EH (cell line): ENCODE measurements at regions not wholly inside any gene's neighbourhood (a gene's known extent, or its start where the extent isn't known, plus 50 kb on each side); places are given as distances from the start of the nearest gene placed in this dataset.
"Not testable (repeated sequence)": the region's sequence is repeated elsewhere in the genome, so short reads cannot be mapped to it uniquely, and the experiment has no call there.

Experiments
- DNase-seq: peaks from one replicate; pipeline ENCODE4 v3.0.0-alpha.2; 2015; ENCODE audit warnings: low read depth

DNA sequence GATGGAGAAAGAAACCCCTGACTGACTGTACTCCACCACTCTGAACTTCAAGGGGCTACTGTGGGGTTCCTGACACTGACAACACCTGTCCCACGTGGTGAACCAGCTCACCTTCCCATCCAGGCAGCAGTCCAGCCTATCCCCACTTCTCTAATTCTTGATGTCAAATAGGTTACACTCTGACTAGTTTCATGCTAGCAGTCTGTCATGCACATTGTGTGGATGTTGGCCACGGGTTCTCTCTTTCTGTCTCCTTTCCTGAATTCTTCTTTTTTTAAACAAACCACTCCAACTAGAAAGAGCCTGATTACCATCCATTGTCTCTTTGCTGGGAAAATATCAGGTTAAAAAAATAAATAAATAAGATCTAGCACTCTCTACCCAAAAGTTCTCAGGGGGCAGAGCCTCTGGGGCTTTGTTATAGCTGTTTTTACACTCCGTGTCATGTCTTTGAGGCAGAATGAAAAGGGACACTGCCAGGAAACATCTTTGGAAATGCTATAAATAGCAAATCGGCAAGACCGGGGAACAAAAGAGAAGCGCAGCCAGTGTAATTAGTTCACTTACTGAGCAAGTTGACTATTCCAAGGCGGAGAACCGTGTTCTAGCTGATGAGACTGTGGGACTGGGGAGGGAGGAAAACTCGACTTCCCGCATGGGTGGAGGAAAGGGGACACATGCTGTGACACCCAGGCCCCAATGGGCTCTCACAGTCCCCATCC, 356.1 kb downstream of the OMA1 start:
- no peak for DNase-seq

GRCh38 chr1:58189453-58189852, 357.1 kb downstream of the OMA1 start:
- no peak for DNase-seq

- no peak for DNase-seq
Measured at GRCh38 chr1:58183286-58183685, 363.2 kb downstream of the OMA1 start.

DNA sequence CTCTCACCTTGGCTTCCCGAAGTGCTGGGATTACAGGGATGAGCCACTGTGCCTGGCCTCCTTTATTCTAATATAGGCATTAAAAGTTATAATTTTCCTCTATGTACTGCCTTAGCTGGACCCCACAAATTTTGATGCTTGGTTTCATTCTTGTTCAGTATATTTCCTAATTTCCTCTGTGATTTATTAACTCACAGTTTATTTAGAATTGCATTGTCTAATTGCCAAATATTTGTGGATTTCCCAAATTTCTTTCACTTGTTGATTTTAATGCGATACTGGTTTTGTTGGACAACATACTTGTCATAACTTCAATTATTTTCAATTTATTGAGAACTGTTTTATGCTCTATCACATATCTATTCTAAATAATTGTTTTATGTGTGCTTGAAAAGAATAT, 366.0 kb downstream of the OMA1 start:
- DNase-seq, result no peak

DNA sequence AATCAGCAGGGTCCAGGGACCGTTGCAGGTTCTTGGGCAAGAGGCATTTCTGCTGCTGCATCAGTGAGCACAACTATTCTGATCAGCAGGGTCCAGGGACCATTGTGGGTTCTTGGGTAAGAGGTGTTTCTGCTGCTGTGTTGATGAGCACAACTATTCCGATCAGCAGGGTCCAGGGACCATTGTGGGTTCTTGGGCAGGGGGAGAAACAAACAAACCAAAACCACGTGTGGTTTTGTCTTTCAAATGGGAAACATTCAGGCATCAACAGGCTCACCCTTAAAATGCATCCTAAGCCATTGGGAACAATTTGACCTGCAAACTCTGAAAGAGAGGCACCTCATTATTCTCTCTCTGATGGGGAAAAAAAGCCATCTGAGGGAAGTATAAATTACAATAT, 377.4 kb downstream of the OMA1 start:
- not testable (repeated sequence) for DNase-seq

DNA sequence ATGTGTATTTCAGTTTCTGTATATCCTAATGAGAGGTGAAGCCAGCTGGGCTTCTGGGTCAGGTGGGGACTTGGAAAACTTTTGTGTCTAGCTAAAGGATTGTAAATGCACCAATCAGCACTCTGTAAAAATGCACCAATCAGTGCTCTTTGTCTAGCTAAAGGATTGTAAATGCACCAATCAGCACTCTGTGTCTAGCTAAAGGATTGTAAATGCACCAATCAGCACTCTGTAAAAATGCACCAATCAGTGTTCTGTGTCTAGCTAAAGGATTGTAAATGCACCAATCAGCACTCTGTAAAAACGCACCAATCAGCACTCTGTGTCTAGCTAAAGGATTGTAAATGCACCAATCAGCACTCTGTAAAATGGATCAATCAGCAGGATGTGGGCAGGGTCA, 379.4 kb downstream of the OMA1 start:
- not testable (repeated sequence) for DNase-seq

DNA sequence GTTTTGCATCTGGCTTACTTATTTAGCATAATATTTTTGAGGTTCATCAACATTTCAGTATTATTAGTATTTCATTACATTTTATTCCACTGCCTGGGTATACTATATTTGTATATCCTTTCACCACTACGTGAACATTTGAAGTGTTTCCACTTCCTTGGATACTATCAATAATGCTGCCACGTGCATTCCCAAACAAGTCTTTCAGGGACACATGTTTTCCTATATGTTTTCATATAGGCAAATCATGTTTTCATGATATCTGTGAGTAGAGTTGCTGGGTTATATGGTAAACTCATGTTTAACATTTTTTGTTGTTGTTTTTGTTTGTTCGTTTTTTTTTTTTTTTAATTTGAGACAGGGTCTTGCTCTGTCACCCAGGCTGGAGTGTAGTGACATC, 380.1 kb downstream of the OMA1 start:
- DNase-seq, result no peak

DNA sequence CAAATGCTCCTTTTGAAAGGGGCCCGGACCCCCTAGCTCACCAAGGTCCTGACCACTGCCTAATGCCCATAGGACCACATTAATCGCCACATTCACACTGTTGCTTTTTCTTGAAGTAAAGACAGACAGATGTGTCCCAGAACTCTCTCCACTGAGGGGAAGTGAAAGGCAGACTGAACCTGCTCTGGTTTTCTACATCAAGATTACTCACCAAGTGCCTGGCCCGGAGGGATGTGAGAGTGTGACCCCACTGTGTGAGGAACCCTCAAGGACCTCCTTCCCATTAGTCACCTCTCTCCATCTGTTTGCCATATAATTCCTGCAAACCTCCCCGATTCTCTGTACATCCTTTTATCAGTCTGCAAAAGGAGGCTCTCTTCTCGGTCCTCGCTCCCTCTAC, 381.5 kb downstream of the OMA1 start:
- peak; percentile 0 for DNase-seq

- DNase-seq, result peak; percentile 71
Measured at GRCh38 chr1:58162952-58163550, 383.5 kb downstream of the OMA1 start.

DNA sequence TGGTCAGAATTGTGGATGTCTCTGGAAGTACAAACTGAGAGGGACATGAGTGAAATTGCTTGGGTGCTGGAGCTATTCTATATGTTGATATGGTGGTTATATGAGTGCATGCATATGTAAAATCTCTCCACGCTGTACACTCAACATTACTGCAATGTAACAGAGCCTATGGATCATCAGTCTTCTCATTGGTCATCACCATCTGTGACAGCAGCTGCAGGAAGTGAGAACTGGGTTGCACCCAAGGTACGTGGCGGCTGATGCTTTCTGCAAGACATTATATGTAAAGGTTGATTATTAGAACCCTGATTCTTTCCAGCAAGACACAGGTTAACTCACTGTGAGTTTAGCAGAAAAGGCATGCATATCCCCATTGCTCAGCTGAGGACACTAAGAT, 387.1 kb downstream of the OMA1 start:
- DNase-seq, result no peak

DNA sequence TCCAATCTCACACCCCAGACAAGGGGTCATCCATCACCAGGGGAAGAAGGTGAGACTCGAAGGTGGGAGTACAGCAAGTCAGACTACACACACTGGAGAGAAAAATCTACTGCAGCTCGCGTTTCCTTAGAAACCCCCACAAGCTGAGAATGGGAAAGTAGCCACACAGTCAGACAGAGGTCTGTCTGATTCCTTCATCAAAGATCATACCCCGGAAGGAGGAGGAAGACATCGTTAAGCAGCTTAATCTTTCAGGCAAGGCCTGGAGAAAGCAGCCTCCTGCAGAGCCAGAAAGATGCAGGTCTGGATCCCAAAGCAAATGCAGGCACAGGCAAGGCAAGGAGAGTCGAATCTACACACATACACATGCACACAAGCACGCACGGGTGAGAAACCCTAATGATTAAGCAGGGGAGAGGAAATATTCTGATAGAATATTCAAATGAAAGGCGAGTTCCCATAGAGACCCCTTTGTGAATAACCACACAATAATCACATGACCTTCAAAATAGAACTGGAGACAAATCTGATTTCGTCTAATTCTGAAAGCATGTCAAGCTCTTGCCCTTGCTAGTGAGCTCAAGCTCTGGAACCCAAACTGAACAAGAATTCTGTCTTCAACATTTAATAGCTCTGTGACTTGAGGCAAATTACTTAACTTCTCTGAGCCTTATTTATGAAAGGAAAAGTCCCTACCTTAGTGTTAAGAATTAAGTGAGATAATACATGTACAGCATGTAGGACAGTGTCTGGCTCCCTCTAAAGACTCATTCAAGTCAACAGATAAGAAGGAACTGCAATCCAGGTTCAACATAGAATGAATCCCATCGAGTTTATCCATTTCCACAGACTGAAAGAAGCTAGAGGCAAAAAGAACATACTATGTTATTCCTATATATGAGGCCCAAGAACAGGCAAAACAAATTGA, 387.8 kb downstream of the OMA1 start:
- DNase-seq, result no peak

GRCh38 chr1:58158016-58158415, 388.5 kb downstream of the OMA1 start:
- DNase-seq, result no peak

- DNase-seq, result no peak
Measured at GRCh38 chr1:58157256-58157655, 389.3 kb downstream of the OMA1 start.

GRCh38 chr1:58156831-58157230, 389.7 kb downstream of the OMA1 start:
- DNase-seq, result no peak

GRCh38 chr1:58156124-58156468, 390.4 kb downstream of the OMA1 start:
- no peak for DNase-seq

DNA sequence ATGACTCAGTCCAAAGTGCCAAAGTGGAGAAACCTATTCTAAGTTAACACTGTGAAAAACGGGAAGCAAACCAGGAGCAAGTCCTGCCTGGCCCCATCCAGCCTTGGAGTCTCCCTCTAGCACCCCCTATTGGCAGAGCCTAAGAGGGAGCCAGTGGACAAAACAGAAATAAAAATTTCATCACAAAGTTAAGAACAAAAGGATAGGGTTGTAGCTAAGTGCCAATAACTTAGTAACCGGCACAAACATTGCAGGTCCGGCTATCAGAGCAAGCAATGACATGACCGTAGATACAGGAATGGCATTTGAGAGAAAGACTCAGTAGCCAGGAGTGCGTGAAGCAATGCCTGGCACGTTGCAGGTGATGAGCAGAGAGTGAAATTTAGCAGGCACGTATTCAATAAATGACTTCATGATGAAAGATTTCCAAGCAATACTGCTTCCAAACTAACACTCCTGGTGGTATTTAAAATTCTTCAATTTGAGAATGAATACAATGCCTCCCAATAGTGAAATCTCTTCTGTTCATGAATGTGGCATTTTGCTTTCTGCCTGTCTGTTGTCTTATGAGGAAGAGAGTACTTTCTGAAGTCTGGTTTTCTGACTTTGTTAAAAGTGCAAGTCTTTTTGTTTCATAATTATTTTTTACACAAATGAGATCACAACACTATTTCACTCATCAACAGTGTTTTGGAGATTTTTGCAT, 391.0 kb downstream of the OMA1 start:
- DNase-seq, result peak; percentile 18

GRCh38 chr1:58154256-58154655, 392.3 kb downstream of the OMA1 start:
- DNase-seq, result no peak

DNA sequence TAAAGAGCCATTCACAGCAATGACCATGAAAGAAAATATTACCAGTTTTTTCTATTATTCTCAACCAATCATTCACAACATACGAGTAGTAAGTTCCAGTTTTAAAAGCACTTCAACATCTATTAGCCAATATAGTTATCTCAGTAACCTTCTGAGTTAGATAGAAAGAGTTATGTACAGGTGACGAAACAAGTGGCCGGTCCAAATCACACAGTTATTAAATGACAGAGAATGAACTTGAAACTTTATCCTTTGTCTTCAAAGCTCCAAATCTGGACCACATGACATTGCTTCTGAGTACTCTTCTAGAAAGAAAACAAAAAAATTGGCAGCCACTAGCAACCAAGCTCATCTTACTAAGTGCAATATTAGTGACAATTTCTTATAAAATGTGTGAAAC, 393.8 kb downstream of the OMA1 start:
- no peak for DNase-seq

- no peak for DNase-seq
Measured at GRCh38 chr1:58149271-58149812, 397.2 kb downstream of the OMA1 start.

- DNase-seq, result no peak
Measured at GRCh38 chr1:58144698-58145270, 401.7 kb downstream of the OMA1 start.

DNA sequence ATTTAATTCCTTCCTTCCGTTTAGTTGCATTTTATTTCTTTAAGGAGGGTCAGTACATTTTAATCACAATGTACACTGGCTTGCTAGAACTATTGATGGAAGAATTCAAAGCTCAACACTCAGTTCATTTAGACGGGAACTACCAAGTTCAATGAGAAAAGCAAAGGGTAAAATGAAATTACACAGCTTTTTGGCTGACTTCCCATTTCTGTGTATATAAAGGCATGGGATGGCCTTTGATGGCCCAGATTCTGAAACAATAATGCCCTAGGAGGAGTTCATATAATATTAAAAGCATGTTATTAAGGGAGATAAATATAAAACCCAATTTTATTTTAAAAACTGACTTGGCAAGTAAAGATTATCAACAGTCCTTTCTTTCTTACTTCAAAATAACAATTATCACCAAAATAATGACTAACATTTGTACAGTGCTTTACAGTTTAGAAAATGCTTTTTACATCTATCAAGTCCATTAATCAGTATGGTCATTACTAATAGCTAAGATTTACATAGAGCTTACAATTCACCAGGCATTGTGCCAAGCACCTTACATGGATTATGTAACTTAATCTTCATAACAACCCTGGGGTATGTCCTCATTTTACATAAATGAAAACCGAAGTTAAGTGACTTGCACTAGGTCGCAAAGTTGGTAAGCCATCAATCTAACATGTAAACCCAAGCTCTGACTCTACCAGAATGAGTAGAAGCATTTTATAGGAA, 402.4 kb downstream of the OMA1 start:
- DNase-seq, result no peak
